ENCODE measurements at regions not wholly inside any gene's neighbourhood (a gene's known extent, or its start where the extent isn't known, plus 50 kb on each side); places are given as distances from the start of the nearest gene placed in this dataset.

- no peak for TF ChIP-seq EZH2phosphoT487 (IDR thresholded peaks at IDR 0.05; ENCODE audit: borderline replicate concordance)
- no peak for TF ChIP-seq CTCF (conservative IDR thresholded peaks at IDR 0.05; ENCODE audit: low read length)
Measured at GRCh38 chr3:5675319-5675718, 487.8 kb downstream of the EDEM1 start.

Data from Loucy (cell line).